RWPE1 (cell line): ENCODE measurements at regions not wholly inside any gene's neighbourhood (a gene's known extent, or its start where the extent isn't known, plus 50 kb on each side); places are given as distances from the start of the nearest gene placed in this dataset.

ENCODE experiments used
- CTCF ChIA-PET: fragments of 350-600 bp; sonication (Branson Sonifier 250); formaldehyde crosslinking; extraction: SDS; loops from one replicate; lab custom pipeline; 2021; lab: Yijun Ruan, JAX
- POLR2A ChIA-PET: fragments of 400-600 bp; formaldehyde crosslinking; extraction: SDS; loops from one replicate; lab custom pipeline; 2020; ENCODE audit warnings: antibody characterized with exemption; ENCODE audit not compliant: low non-redundant PET; lab: Yijun Ruan, JAX
- DNase-seq: peaks from one replicate; pipeline ENCODE4 v3.0.0; 2012; ENCODE audit warnings: low spot score
- H3K27ac ChIP-seq: fragments of 450-650 bp; 2 replicates; pipeline ENCODE4 v1.5.1; 2017
- TF ChIP-seq, protein P1 (sequence below): fragments of 450-650 bp; conservative IDR thresholded peaks from 2 replicates; pipeline ENCODE4 v1.5.1; 2017; ENCODE audit warnings: low read depth, mild to moderate bottlenecking

DNA sequence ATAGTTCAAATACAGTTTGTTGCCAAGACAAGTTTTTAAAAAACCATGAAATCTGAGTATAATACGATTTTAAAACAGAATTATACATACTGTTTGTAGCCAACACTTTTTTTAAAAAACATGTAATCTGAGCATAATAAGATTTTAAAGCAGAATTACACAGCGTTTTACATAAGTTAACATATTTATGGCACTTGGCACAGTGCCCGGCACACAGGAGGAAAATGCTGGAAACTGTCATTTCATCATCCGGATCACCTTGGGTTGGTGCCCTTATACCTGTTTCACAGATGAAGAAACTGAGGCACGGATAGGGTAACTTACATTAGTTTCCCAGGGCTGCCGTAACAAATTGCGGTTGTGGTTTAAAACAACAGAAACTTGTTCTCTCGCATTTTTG lies 193.0 kb downstream of the BMP7 start:
- TF ChIP-seq, protein P1, sequence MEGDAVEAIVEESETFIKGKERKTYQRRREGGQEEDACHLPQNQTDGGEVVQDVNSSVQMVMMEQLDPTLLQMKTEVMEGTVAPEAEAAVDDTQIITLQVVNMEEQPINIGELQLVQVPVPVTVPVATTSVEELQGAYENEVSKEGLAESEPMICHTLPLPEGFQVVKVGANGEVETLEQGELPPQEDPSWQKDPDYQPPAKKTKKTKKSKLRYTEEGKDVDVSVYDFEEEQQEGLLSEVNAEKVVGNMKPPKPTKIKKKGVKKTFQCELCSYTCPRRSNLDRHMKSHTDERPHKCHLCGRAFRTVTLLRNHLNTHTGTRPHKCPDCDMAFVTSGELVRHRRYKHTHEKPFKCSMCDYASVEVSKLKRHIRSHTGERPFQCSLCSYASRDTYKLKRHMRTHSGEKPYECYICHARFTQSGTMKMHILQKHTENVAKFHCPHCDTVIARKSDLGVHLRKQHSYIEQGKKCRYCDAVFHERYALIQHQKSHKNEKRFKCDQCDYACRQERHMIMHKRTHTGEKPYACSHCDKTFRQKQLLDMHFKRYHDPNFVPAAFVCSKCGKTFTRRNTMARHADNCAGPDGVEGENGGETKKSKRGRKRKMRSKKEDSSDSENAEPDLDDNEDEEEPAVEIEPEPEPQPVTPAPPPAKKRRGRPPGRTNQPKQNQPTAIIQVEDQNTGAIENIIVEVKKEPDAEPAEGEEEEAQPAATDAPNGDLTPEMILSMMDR = no peak
- H3K27ac ChIP-seq = no peak overlapping the region
- ChIA-PET CTCF (interaction anchor here (0.7 to 1.2 kb wide), 2 partner anchors 12 to 259 kb away, joined by 3 read pairs; no protein-coding TSS in a partner anchor), POLR2A (no interaction called here)
- no peak for DNase-seq

DNA sequence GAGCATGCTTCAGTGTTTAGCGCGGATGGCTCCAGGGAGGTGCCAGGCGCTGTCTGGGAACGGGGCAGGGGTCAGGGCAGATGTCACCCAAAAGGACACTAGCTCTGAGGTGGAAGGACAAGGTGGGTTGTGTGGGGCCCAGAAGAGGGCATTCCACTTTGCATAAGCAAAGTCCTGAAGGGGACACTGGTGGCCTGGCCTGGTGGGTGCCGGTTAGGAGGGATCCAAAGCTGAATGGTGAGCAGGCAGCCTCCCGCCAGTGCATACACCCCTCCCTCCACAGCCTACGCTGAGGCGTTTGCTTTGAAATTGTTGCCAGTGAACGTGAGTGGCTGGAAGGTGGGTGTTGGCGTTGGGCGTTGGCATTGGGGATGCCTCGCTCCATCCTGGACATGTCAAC lies 192.1 kb downstream of the BMP7 start:
- no peak overlapping the region for H3K27ac ChIP-seq
- ChIA-PET POLR2A (no interaction called here), CTCF (interaction anchor here (1.2 kb wide), 1 partner anchor 258 kb away, joined by 3 read pairs; no protein-coding TSS in a partner anchor)
- TF ChIP-seq, protein P1 = no peak
- DNase-seq = no peak

- H3K27ac ChIP-seq = no peak overlapping the region
- ChIA-PET POLR2A (no interaction called here), CTCF (interaction anchor here (0.6 kb wide), 2 partner anchors 227 to 235 kb away, joined by 3 to 8 read pairs; no protein-coding TSS in a partner anchor)
- no peak for DNase-seq
- TF ChIP-seq, protein P1 = no peak
These were observed 191.3 kb downstream of the BMP7 start for GRCh38 chr20:57075181-57075580.

- peak overlapping the region; percentile 69; the same call in 1 of the 2 replicates for H3K27ac ChIP-seq
- ChIA-PET CTCF (interaction anchor here (0.6 to 0.7 kb wide), 2 partner anchors 106 to 234 kb away, joined by 3 to 4 read pairs; no protein-coding TSS in a partner anchor), POLR2A (no interaction called here)
- DNase-seq = no peak
- TF ChIP-seq, protein P1 = no peak
These were observed 190.8 kb downstream of the BMP7 start for GRCh38 chr20:57075603-57076002.

GRCh38 chr20:57076152-57076652 lies 190.2 kb downstream of the BMP7 start:
- TF ChIP-seq, protein P1 = no peak
- CTCF ChIA-PET = interaction anchor here (0.6 to 1.1 kb wide), 4 partner anchors 8 to 259 kb away, joined by 3 to 4 read pairs (median 4); no protein-coding TSS in a partner anchor
- peak; percentile 93 for DNase-seq

GRCh38 chr20:57076951-57077350 lies 189.5 kb downstream of the BMP7 start:
- H3K27ac ChIP-seq = peak overlapping the region; percentile 69
- ChIA-PET CTCF (interaction anchor here (0.6 to 1.1 kb wide), 4 partner anchors 8 to 378 kb away, joined by 3 to 4 read pairs (median 3); no protein-coding TSS in a partner anchor), POLR2A (interaction anchor here (0.6 kb wide), 1 partner anchor 17 kb away, joined by 3 read pairs; no protein-coding TSS in a partner anchor)
- DNase-seq = no peak
- TF ChIP-seq, protein P1 = no peak

More at GRCh38 chr20:57076152-57076652, 190.2 kb downstream of the BMP7 start:
- POLR2A ChIA-PET = no interaction called here
- peak overlapping the region; percentile 69 for H3K27ac ChIP-seq
